Fibroblast of mammary gland (primary cell): ENCODE measurements at regions not wholly inside any gene's neighbourhood (a gene's known extent, or its start where the extent isn't known, plus 50 kb on each side); places are given as distances from the start of the nearest gene placed in this dataset.

Experiments
- DNase-seq: peaks from one replicate; pipeline ENCODE4 v3.0.0-alpha.2; 2010; ENCODE audit warnings: low read depth
- H3K4me3 ChIP-seq: 2 replicates; pipeline ENCODE4 v1.5.1; 2011; ENCODE audit warnings: low read depth, mild to moderate bottlenecking, low read length, moderate library complexity; ENCODE audit not compliant: control insufficient read depth
- TF ChIP-seq, protein P1 (sequence below): conservative IDR thresholded peaks from 2 replicates; pipeline ENCODE4 v1.5.1; 2011; ENCODE audit warnings: low read depth, low read length, inconsistent platforms; ENCODE audit not compliant: control insufficient read depth, insufficient read depth

DNA sequence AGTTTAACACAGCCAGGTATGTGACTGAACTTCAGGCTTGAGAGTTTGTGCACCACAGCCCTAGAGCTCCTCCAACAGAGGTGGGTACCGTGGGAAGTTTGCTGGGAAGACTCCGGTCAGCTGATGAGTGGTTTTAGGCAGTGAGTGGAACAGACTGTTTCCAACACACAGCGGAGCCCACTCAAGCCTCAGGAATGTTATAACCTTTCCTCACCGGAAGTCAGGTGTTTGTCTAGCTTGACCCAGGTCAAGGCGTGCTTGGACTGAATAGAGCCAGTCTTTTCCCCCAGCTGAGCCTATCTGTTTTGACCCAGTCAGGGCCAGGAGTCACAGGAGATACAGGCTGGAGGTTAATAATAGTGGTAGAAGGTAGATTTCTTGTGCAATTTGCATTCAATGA, 138.4 kb upstream of the PARP11 start:
- DNase-seq = no peak
- TF ChIP-seq, protein P1, sequence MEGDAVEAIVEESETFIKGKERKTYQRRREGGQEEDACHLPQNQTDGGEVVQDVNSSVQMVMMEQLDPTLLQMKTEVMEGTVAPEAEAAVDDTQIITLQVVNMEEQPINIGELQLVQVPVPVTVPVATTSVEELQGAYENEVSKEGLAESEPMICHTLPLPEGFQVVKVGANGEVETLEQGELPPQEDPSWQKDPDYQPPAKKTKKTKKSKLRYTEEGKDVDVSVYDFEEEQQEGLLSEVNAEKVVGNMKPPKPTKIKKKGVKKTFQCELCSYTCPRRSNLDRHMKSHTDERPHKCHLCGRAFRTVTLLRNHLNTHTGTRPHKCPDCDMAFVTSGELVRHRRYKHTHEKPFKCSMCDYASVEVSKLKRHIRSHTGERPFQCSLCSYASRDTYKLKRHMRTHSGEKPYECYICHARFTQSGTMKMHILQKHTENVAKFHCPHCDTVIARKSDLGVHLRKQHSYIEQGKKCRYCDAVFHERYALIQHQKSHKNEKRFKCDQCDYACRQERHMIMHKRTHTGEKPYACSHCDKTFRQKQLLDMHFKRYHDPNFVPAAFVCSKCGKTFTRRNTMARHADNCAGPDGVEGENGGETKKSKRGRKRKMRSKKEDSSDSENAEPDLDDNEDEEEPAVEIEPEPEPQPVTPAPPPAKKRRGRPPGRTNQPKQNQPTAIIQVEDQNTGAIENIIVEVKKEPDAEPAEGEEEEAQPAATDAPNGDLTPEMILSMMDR = no peak
- no peak overlapping the region for H3K4me3 ChIP-seq

GRCh38 chr12:4009979-4010704, 136.9 kb upstream of the PARP11 start:
- no peak for DNase-seq
- TF ChIP-seq, protein P1 = no peak
- no peak overlapping the region for H3K4me3 ChIP-seq

- TF ChIP-seq, protein P1 = no peak
- no peak overlapping the region for H3K4me3 ChIP-seq
- DNase-seq = no peak
Observed at GRCh38 chr12:4006743-4007142, 133.5 kb upstream of the PARP11 start.

DNA sequence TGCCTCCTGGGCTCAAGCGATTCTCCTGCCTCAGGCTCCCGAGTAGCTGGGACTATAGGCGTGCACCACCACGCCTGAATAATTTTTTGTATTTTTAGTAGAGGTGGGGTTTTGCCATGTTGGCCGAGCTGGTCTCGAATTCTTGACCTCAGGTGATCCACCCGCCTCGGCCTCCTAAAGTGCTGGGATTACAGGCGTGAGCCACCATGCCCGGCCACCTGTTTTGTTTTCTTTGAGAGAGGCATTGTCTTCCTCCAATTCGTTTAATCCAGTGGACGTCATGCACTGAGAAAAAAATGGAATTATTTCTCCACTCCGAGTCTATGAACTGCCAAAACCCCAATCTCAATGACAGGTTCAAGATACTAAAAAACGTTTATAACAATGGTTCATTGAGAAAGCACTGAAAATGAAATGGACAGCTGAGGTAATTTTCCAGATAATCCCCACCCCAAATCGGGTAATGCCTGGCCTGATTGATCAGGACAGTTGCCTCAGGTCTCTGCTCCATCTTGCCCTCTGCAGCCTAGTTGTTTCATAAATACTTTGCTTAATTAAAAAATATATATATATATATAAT, 132.7 kb upstream of the PARP11 start:
- TF ChIP-seq, protein P1 = no peak
- H3K4me3 ChIP-seq = no peak overlapping the region
- DNase-seq = no peak

- DNase-seq = no peak
- TF ChIP-seq, protein P1 = no peak
- no peak overlapping the region for H3K4me3 ChIP-seq
Observed at GRCh38 chr12:4003576-4003975, 130.4 kb upstream of the PARP11 start.

- no peak overlapping the region for H3K4me3 ChIP-seq
- TF ChIP-seq, protein P1 = no peak
- no peak for DNase-seq
Observed at GRCh38 chr12:4002601-4003000, 129.4 kb upstream of the PARP11 start.
